ENCODE measurements at regions not wholly inside any gene's neighbourhood (a gene's known extent, or its start where the extent isn't known, plus 50 kb on each side); places are given as distances from the start of the nearest gene placed in this dataset.

- no peak for TF ChIP-seq CTCF (conservative IDR thresholded peaks at IDR 0.05)
- no peak overlapping the region for H3K27ac ChIP-seq
Observed at GRCh38 chr1:201692555-201693394, 136.2 kb upstream of the IPO9 start.

GRCh38 chr1:201693890-201694607, 134.9 kb upstream of the IPO9 start:
- no peak overlapping the region for H3K27ac ChIP-seq
- no peak for TF ChIP-seq CTCF (conservative IDR thresholded peaks at IDR 0.05)
- no peak for TF ChIP-seq ZFX (IDR thresholded peaks at IDR 0.05)

- H3K27ac ChIP-seq: peak overlapping the region; percentile 67
- TF ChIP-seq ZFX (IDR thresholded peaks at IDR 0.05) (no peak), CTCF (conservative IDR thresholded peaks at IDR 0.05) (no peak)
Observed at GRCh38 chr1:201694608-201695335, 134.2 kb upstream of the IPO9 start.

- H3K27ac ChIP-seq: peak overlapping the region; percentile 67
- TF ChIP-seq ZFX (IDR thresholded peaks at IDR 0.05) (no peak), CTCF (conservative IDR thresholded peaks at IDR 0.05) (no peak)
Observed at GRCh38 chr1:201695607-201696006, 133.3 kb upstream of the IPO9 start.

- peak overlapping the region; percentile 67 for H3K27ac ChIP-seq
Observed at GRCh38 chr1:201696217-201696761, 132.7 kb upstream of the IPO9 start.

GRCh38 chr1:201697174-201697573, 131.8 kb upstream of the IPO9 start:
- peak overlapping the region; percentile 67 for H3K27ac ChIP-seq
- no peak for TF ChIP-seq ZFX (IDR thresholded peaks at IDR 0.05)
- TF ChIP-seq CTCF (conservative IDR thresholded peaks at IDR 0.05): no peak

More at GRCh38 chr1:201696217-201696761, 132.7 kb upstream of the IPO9 start:
- TF ChIP-seq ZFX (IDR thresholded peaks at IDR 0.05) (no peak), CTCF (conservative IDR thresholded peaks at IDR 0.05) (no peak)

Data from C4-2B (cell line).